Left colon (tissue), 2 donors: ENCODE measurements at regions not wholly inside any gene's neighbourhood (a gene's known extent, or its start where the extent isn't known, plus 50 kb on each side); places are given as distances from the start of the nearest gene placed in this dataset.
"Not testable (repeated sequence)": the region's sequence is repeated elsewhere in the genome, so short reads cannot be mapped to it uniquely, and the experiment has no call there.

ENCODE experiments used
- ATAC-seq: fragments of 200-7000 bp; cut with Tn5 transposase; one replicate; pipeline ENCODE4 v1.9.1; 2020; ENCODE audit warnings: mild to moderate bottlenecking, moderate library complexity
- DNase-seq, 2 donors: peaks; one replicate each; pipeline ENCODE4 v3.0.0-alpha.2; 2020
- intact Hi-C, 2 donors: fragments of 100-400 bp; cut with DNase I in 1 of 2; cut with micrococcal nuclease in 1 of 2; formaldehyde crosslinking; loops; one replicate each; pipeline versions ENCODE4 v1.11.2 to v1.14.0; 2022; cut with DNase I, micrococcal nuclease
- microRNA-seq, 2 donors: library from miRNA; unstranded; fragments of <30 nt; microRNA quantifications; one replicate each; pipeline versions ENCODE4 v1.1.0 to v1.2.0, GENCODE V29; 2020
- donor health status: DM: no; HTN: no; CAD: no.
- donor health status: DM: yes; HTN: yes; CAD: no.

DNA sequence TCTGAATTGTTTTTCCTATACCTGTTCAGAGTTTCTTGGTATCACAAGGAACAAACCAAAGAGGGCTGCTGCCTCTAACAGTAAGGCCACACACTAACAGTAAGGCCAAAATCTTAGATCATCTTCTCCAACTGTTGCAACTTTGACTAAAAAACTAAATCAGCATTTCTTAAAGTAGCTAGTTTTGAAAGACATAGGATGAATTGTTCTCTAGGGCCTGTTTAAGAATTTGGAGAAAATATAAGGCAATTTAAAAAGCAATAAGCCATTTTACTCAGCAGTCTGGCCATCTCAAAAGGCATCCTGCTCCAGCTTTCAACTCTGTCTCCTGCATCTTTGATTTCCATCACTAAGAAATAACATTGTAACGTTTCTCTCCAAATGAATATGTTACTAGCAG is 105.0 kb upstream of the MON1B start:
- DNase-seq (no peak), ATAC-seq (no peak)
- intact Hi-C loops: no loop called here

DNA sequence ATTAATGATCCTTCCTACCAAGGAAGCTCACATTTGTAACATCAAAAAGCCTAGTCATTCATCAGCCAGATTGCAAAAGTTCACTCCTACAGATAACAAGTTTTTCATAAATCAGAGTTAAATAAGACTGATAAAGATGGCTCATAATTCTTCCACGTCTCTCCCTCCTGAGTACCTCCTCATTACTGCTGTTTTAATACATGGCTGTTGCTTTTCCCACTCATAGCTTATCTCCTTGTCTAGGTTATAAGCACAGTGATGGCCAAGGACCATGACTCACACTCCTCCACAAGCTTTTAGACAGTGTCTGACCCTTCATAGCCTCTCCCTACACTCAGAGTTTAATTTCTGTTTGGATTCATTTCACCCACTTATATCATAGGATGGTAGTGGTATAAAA is 100.9 kb upstream of the MON1B start:
- no peak for ATAC-seq
- intact Hi-C loops: no loop called here
- DNase-seq: no peak

DNA sequence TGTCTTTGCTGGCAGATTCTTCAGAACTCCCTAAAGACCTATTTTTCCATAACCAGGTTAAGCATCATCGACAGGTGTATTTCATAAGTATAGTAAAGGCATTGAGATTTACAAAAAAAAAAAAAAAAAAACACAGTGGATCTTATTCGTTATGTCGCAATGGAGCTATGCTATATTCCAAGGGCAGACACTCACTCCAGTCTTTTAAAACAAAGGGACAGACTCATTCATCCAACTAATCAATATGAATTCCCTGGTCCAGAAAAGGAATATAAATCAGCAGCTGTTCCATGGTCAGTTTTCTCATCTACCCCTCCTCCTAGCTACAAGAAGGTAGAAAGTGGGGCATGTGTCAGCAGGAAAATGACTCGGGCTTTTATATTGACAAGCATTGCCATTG is 97.7 kb upstream of the MON1B start:
- DNase-seq (no peak), ATAC-seq (no peak)
- intact Hi-C loops: no loop called here

- no peak for ATAC-seq
- intact Hi-C loops: no loop called here
- no peak for DNase-seq
Observed at GRCh38 chr16:77093999-77094398, 97.0 kb upstream of the MON1B start.

DNA sequence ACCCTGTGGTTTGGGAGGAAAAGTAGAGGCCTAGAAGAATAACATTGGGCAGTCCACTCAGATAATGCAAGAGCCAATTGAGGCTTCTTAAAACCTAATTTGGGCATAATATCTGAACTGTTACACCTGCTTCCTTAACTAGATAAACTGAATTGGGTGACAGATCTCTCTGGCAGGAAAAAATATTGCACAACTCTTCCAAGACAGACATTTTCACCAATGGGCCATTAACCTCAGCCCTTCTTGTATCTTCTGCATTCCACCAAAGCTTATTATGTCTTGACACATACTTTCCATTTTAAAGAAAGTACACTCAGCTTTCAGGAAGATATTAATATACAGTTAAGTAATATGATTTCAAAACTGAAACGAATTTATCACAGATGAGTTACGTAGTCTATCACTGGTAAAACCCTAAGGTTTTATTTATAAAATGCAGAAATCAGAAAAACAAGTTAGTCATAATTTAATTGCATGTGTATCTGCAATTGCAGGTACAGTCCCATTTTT is 79.9 kb upstream of the MON1B start:
- ATAC-seq: no peak
- intact Hi-C loops: no loop called here
- DNase-seq: no peak

GRCh38 chr16:77112746-77113145 is 78.2 kb upstream of the MON1B start:
- DNase-seq (no peak), ATAC-seq (no peak)
- intact Hi-C loops: no loop called here

DNA sequence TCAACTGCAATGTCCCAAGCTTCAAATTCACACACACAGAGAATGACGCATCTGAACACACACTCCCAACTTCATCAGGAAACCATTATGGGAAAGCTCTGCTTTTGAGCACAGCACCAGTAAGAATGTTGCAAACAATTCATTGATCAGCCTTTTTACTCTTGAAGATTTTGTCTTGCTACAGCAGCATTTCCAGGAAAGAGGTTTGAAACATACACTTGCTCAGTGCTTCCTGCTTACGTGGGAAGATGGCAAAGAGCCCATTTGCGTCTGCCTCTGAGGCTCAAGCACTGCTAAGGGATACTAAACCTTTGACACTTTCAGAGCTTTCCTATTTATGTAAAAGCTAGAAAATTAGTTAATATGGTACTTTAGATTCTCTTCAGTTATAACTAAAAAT is 77.2 kb upstream of the MON1B start:
- ATAC-seq: no peak
- intact Hi-C loops: no loop called here

GRCh38 chr16:77114361-77114760 is 76.6 kb upstream of the MON1B start:
- intact Hi-C loops, DNase-seq, ATAC-seq: not testable (repeated sequence)

More for the DNA sequence above, 77.2 kb upstream of the MON1B start:
- DNase-seq: no peak

DNA sequence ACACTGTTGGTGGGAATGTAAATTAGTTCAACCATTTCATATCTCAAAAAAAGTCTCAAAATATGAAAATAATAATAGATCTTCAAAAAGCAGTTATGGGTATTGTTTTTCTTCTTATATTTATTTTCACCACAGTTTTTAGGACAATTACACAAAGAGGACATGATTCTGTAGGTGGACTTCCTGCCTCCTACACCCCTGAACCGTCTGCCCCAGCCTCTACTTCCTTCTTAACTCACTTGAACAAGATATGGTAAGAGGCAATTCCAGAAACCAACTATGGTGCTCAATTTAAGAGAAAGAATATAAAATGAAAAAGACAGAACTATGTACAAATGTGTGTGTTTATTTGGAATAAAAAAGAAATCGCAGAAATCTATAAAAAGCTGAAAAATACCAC is 74.1 kb upstream of the MON1B start:
- ATAC-seq (no peak), DNase-seq (no peak)
- intact Hi-C loops: no loop called here

DNA sequence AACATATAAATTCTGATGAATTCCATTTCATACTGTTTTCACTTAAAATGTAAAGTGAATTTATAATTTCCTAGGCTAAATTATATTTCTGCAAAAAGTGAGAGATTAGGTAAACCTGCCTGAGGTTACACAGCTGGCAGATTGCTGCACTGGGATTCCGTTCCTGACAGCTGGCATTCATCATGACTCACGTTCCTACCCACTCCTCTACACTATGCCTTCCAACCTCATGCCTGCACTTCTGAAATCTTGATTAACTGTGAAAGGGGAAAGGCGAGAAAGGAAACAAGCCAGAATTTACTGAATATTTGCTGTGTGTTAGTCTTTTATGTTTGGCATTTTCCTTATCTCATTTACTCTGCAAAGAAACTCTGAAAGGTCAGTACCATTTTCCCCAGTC is 73.3 kb upstream of the MON1B start:
- no peak for ATAC-seq
- intact Hi-C loops: no loop called here
- no peak for DNase-seq

DNA sequence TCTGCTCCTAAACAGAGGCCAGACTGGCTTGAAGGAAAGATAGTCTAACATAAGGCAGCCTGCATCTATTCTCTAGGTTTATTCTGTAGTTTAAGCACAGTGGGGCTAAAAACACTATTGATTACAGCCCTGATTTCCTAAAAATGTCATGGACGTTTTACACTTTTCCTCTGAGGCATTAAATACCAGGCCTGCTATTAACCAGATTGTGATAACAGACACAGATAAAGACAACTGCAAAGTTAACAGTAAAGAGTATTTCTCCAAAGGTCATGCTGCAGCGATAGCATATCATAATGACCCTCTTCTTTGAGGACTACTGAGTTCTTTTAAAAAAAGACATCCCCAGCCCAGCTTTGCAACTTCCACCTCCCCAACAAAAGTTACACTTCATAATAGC is 59.6 kb upstream of the MON1B start:
- DNase-seq: no peak
- no peak for ATAC-seq
- intact Hi-C loops: no loop called here

DNA sequence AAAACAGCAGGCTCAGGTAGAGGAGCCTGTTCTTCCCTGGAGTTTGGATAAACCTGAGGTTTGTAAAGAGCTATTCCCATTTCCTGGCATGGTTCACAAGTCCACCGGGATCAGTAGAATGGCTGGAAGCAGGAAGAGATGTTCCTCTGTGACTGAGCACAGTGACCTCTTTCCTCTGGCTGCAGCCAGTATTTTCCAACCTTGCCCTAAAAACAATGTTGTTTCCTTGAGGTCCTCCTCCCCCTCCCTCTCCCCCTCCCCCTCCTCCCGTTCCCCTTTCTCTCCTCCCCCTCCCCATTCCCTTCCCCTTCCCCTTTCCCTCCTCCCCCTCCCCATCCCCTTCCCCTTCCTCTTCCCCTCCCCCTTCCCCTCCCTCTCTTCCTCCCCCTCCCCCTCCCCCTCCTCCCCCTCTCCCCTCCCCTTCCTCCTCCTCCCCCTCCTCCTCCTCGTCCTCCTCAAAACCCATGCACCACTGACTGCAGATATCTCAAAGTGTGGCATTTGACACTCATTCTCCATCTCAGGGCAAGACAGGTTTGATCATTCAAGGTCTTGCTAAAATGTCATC is 58.9 kb upstream of the MON1B start:
- intact Hi-C loops: no loop called here
- ATAC-seq: no peak
- DNase-seq: no peak

GRCh38 chr16:77133706-77134105 is 57.3 kb upstream of the MON1B start:
- ATAC-seq (no peak), DNase-seq (no peak)
- intact Hi-C loops: no loop called here

GRCh38 chr16:77137045-77137444 is 53.9 kb upstream of the MON1B start:
- intact Hi-C loops: no loop called here
- DNase-seq (no peak), ATAC-seq (no peak)

Small RNA genes lying in the stretch of these regions (microRNA-seq; reads per million reads assigned to microRNA genes)
- 0 reads per million in 2 donors for gene MIR4719
